PFSK-1 (cell line): ENCODE measurements at regions not wholly inside any gene's neighbourhood (a gene's known extent, or its start where the extent isn't known, plus 50 kb on each side); places are given as distances from the start of the nearest gene placed in this dataset.

ENCODE experiments used
- FOXP2 ChIP-seq: optimal IDR thresholded peaks from 2 replicates; pipeline ENCODE3; 2011; ENCODE audit warnings: borderline replicate concordance, control low read depth, inconsistent platforms; ENCODE audit not compliant: insufficient read depth; ENCODE audit errors: extremely low read length, extremely low read depth
- POLR2AphosphoS5 ChIP-seq: IDR thresholded peaks from 2 replicates; pipeline ENCODE4 v1.6.1; 2012; ENCODE audit warnings: low read depth, mild to moderate bottlenecking, control low read depth, low read length, moderate library complexity
- REST ChIP-seq, 2 experiments: IDR thresholded peaks; 2 replicates each; pipeline versions ENCODE4 v1.6.1 to v1.8.0; 2011 to 2012; ENCODE audit warnings: low read depth in 2 of 2, low read length in 2 of 2, control low read depth in 1 of 2, inconsistent platforms in 1 of 2, mild to moderate bottlenecking in 1 of 2, moderate library complexity in 1 of 2; ENCODE audit not compliant: insufficient read depth in 1 of 2
- SIN3A ChIP-seq: IDR thresholded peaks from 2 replicates; pipeline ENCODE4 v1.6.1; 2012; ENCODE audit warnings: mild to moderate bottlenecking, low read length, moderate library complexity, borderline replicate concordance; ENCODE audit not compliant: insufficient read depth
- TAF1 ChIP-seq: IDR thresholded peaks from 2 replicates; pipeline ENCODE4 v1.6.1; 2012; ENCODE audit warnings: low read length, control low read depth, borderline replicate concordance; ENCODE audit not compliant: insufficient read depth

- no peak for TF ChIP-seq TAF1
- TF ChIP-seq REST (IDR thresholded peaks at IDR 0.05; ENCODE audit: insufficient read depth in 1 of 2, low read depth in 2 of 2, low read length in 2 of 2), result no peak
- TF ChIP-seq SIN3A, result no peak
- TF ChIP-seq POLR2AphosphoS5, result no peak
- no peak for TF ChIP-seq FOXP2
These were observed 105.7 kb downstream of the RBFOX3 start for GRCh38 chr17:79505199-79505598.
